ENCODE measurements at regions not wholly inside any gene's neighbourhood (a gene's known extent, or its start where the extent isn't known, plus 50 kb on each side); places are given as distances from the start of the nearest gene placed in this dataset.
"Not testable (repeated sequence)": the region's sequence is repeated elsewhere in the genome, so short reads cannot be mapped to it uniquely, and the experiment has no call there.

GRCh38 chr5:83001796-83002381 is 75.3 kb downstream of the TMEM167A start:
- DNase-seq (ENCODE audit: extremely low read depth in 1 of 2, low read depth in 1 of 2): no peak

- no peak for DNase-seq (ENCODE audit: extremely low read depth in 1 of 2, low read depth in 1 of 2)
Observed at GRCh38 chr5:83000922-83001321, 76.3 kb downstream of the TMEM167A start.

GRCh38 chr5:83000428-83000827 is 76.8 kb downstream of the TMEM167A start:
- no peak for DNase-seq (ENCODE audit: extremely low read depth in 1 of 2, low read depth in 1 of 2)

GRCh38 chr5:82993416-82993815 is 83.8 kb downstream of the TMEM167A start:
- no peak for DNase-seq (ENCODE audit: extremely low read depth in 1 of 2, low read depth in 1 of 2)

GRCh38 chr5:82992646-82993045 is 84.5 kb downstream of the TMEM167A start:
- DNase-seq (ENCODE audit: extremely low read depth in 1 of 2, low read depth in 1 of 2): no peak

- no peak for DNase-seq (ENCODE audit: extremely low read depth in 1 of 2, low read depth in 1 of 2)
Observed at GRCh38 chr5:82991678-82992323, 85.4 kb downstream of the TMEM167A start.

- no peak for DNase-seq (ENCODE audit: extremely low read depth in 1 of 2, low read depth in 1 of 2)
Observed at GRCh38 chr5:82991059-82991458, 86.1 kb downstream of the TMEM167A start.

- no peak for DNase-seq (ENCODE audit: extremely low read depth in 1 of 2, low read depth in 1 of 2)
Observed at GRCh38 chr5:82987188-82987587, 90.0 kb downstream of the TMEM167A start.

- no peak for DNase-seq (ENCODE audit: extremely low read depth in 1 of 2, low read depth in 1 of 2)
Observed at GRCh38 chr5:82986404-82986803, 90.8 kb downstream of the TMEM167A start.

- DNase-seq (ENCODE audit: extremely low read depth in 1 of 2, low read depth in 1 of 2): no peak
Observed at GRCh38 chr5:82985763-82986162, 91.4 kb downstream of the TMEM167A start.

- no peak for DNase-seq (ENCODE audit: extremely low read depth in 1 of 2, low read depth in 1 of 2)
Observed at GRCh38 chr5:82984786-82985735, 92.1 kb downstream of the TMEM167A start.

- no peak for DNase-seq (ENCODE audit: extremely low read depth in 1 of 2, low read depth in 1 of 2)
Observed at GRCh38 chr5:82982846-82983245, 94.3 kb downstream of the TMEM167A start.

GRCh38 chr5:82976887-82977286 is 100.3 kb downstream of the TMEM167A start:
- not testable (repeated sequence) for DNase-seq (ENCODE audit: extremely low read depth in 1 of 2, low read depth in 1 of 2)

- DNase-seq (ENCODE audit: extremely low read depth in 1 of 2, low read depth in 1 of 2): no peak
Observed at GRCh38 chr5:82975812-82976211, 101.4 kb downstream of the TMEM167A start.

- DNase-seq (ENCODE audit: extremely low read depth in 1 of 2, low read depth in 1 of 2): no peak
Observed at GRCh38 chr5:82975396-82975795, 101.8 kb downstream of the TMEM167A start.

- DNase-seq (ENCODE audit: extremely low read depth in 1 of 2, low read depth in 1 of 2): not testable (repeated sequence)
Observed at GRCh38 chr5:82974346-82974745, 102.8 kb downstream of the TMEM167A start.

- DNase-seq (ENCODE audit: extremely low read depth in 1 of 2, low read depth in 1 of 2): no peak
Observed at GRCh38 chr5:82971901-82972300, 105.3 kb downstream of the TMEM167A start.

GRCh38 chr5:82971034-82971806 is 106.0 kb downstream of the TMEM167A start:
- not testable (repeated sequence) for DNase-seq (ENCODE audit: extremely low read depth in 1 of 2, low read depth in 1 of 2)

GRCh38 chr5:82969221-82969976 is 107.8 kb downstream of the TMEM167A start:
- peak in 1 of 2 donors; percentile 12 for DNase-seq (ENCODE audit: extremely low read depth in 1 of 2, low read depth in 1 of 2)

GRCh38 chr5:82967072-82967471 is 110.1 kb downstream of the TMEM167A start:
- no peak for DNase-seq (ENCODE audit: extremely low read depth in 1 of 2, low read depth in 1 of 2)

Data from stimulated activated CD8-positive, alpha-beta memory T cell treated with anti-CD3 and anti-CD28 coated beads, Interleukin-7, amount 100 ng/mL, for 48 hours (primary cell).